ENCODE measurements at regions not wholly inside any gene's neighbourhood (a gene's known extent, or its start where the extent isn't known, plus 50 kb on each side); places are given as distances from the start of the nearest gene placed in this dataset.

DNA sequence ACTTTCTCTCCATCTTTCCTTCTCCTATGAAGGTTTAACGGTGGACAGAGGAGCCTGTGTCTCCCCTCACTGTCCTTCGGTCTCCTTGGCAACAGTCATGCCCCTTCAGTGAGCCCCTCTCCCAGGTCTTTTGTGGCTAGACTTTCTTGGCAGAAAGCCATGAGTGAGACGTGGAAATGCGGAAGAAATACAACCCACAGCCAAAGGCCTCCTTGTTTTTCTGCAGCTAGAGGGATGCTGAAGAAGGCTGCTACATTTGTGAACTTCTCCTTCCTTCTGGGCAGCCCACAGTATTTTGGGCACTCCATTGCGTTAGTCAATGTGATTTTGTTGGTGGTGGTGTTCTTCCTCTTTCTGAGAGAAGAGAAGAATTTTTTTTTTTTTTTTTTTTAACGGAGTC, 333.7 kb upstream of the PODXL start:
- TF ChIP-seq, protein P1, sequence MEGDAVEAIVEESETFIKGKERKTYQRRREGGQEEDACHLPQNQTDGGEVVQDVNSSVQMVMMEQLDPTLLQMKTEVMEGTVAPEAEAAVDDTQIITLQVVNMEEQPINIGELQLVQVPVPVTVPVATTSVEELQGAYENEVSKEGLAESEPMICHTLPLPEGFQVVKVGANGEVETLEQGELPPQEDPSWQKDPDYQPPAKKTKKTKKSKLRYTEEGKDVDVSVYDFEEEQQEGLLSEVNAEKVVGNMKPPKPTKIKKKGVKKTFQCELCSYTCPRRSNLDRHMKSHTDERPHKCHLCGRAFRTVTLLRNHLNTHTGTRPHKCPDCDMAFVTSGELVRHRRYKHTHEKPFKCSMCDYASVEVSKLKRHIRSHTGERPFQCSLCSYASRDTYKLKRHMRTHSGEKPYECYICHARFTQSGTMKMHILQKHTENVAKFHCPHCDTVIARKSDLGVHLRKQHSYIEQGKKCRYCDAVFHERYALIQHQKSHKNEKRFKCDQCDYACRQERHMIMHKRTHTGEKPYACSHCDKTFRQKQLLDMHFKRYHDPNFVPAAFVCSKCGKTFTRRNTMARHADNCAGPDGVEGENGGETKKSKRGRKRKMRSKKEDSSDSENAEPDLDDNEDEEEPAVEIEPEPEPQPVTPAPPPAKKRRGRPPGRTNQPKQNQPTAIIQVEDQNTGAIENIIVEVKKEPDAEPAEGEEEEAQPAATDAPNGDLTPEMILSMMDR (IDR thresholded peaks at IDR 0.05; ENCODE audit: low read length), result no peak
- no peak for TF ChIP-seq EZH2 (IDR thresholded peaks at IDR 0.05; ENCODE audit: borderline replicate concordance, low read length)
